SK-N-SH treated with all-trans-retinoic acid at 6 μM for 48 hours (cell line): ENCODE measurements at regions not wholly inside any gene's neighbourhood (a gene's known extent, or its start where the extent isn't known, plus 50 kb on each side); places are given as distances from the start of the nearest gene placed in this dataset.
"Not testable (repeated sequence)": the region's sequence is repeated elsewhere in the genome, so short reads cannot be mapped to it uniquely, and the experiment has no call there.

Experiments
- ATAC-seq: fragments of 200-7000 bp; cut with Tn5 transposase; 3 replicates; pipeline ENCODE4 v1.9.1; 2020; ENCODE audit warnings: mild to moderate bottlenecking, moderate library complexity
- ARNTL ChIP-seq: fragments of 450-650 bp; formaldehyde crosslinking; IDR thresholded peaks from 2 replicates; pipeline ENCODE4 v1.5.0; 2020; ENCODE audit warnings: low read depth, mild to moderate bottlenecking, moderate library complexity, borderline replicate concordance
- BACH2 ChIP-seq: fragments of 250-450 bp; sonication (Bioruptor Pico); IDR thresholded peaks from 2 replicates; pipeline ENCODE4 v1.9.0; 2021; ENCODE audit warnings: mild to moderate bottlenecking, borderline replicate concordance
- CREB5 ChIP-seq: fragments of 250-450 bp; sonication (Bioruptor Pico); IDR thresholded peaks from 2 replicates; pipeline ENCODE4 v1.5.1; 2020; ENCODE audit warnings: low read depth, mild to moderate bottlenecking, moderate library complexity
- CSDC2 ChIP-seq: fragments of 250-450 bp; sonication (Bioruptor Pico); IDR thresholded peaks from 2 replicates; pipeline ENCODE4 v1.5.0; 2020; ENCODE audit warnings: mild to moderate bottlenecking, moderate library complexity
- CSRNP3 ChIP-seq: fragments of 250-450 bp; sonication (Bioruptor Pico); IDR thresholded peaks from 2 replicates; pipeline ENCODE4 v1.5.1; 2021; ENCODE audit warnings: mild to moderate bottlenecking, moderate library complexity
- ESRRG ChIP-seq: fragments of 250-450 bp; sonication (Bioruptor Pico); IDR thresholded peaks from 2 replicates; pipeline ENCODE4 v1.6.1; 2021; ENCODE audit warnings: mild to moderate bottlenecking
- GLIS3 ChIP-seq: fragments of 250-450 bp; sonication (Bioruptor Pico); IDR thresholded peaks from 2 replicates; pipeline ENCODE4 v1.5.0; 2020; ENCODE audit warnings: mild to moderate bottlenecking, moderate library complexity
- ISL1 ChIP-seq: fragments of 250-450 bp; sonication (Bioruptor Pico); IDR thresholded peaks from 2 replicates; pipeline ENCODE4 v2.1.2; 2022; ENCODE audit warnings: mild to moderate bottlenecking, moderate library complexity
- PATZ1 ChIP-seq: fragments of 250-450 bp; sonication (Bioruptor Pico); IDR thresholded peaks from 2 replicates; pipeline ENCODE4 v1.8.0; 2020; ENCODE audit warnings: mild to moderate bottlenecking, moderate library complexity, borderline replicate concordance
- POU6F1 ChIP-seq: fragments of 250-450 bp; sonication (Bioruptor Pico); IDR thresholded peaks from 2 replicates; pipeline ENCODE4 v1.8.0; 2021; ENCODE audit warnings: low read depth, mild to moderate bottlenecking, moderate library complexity, borderline replicate concordance
- PPARA ChIP-seq: fragments of 250-450 bp; sonication (Bioruptor Pico); IDR thresholded peaks from 2 replicates; pipeline ENCODE4 v1.5.0; 2020; ENCODE audit warnings: mild to moderate bottlenecking, borderline replicate concordance
- RARB ChIP-seq: fragments of 250-450 bp; sonication (Bioruptor Pico); IDR thresholded peaks from 2 replicates; pipeline ENCODE4 v1.8.0; 2021; ENCODE audit warnings: mild to moderate bottlenecking, moderate library complexity
- TCF4 ChIP-seq: fragments of 250-450 bp; sonication (Bioruptor Pico); IDR thresholded peaks from 2 replicates; pipeline ENCODE4 v1.8.0; 2021; ENCODE audit warnings: mild to moderate bottlenecking, moderate library complexity, borderline replicate concordance
- TOX ChIP-seq: fragments of 250-450 bp; sonication (Bioruptor Pico); IDR thresholded peaks from 2 replicates; pipeline ENCODE4 v1.8.0; 2021; ENCODE audit warnings: mild to moderate bottlenecking, moderate library complexity, borderline replicate concordance
- TSHZ2 ChIP-seq: fragments of 250-450 bp; sonication (Bioruptor Pico); IDR thresholded peaks from 2 replicates; pipeline ENCODE4 v1.5.0; 2020; ENCODE audit warnings: mild to moderate bottlenecking, moderate library complexity
- ZC3H10 ChIP-seq: fragments of 250-450 bp; sonication (Bioruptor Pico); IDR thresholded peaks from 2 replicates; pipeline ENCODE4 v1.5.1; 2021; ENCODE audit warnings: mild to moderate bottlenecking, moderate library complexity
- ZFP3 ChIP-seq: fragments of 250-450 bp; sonication (Bioruptor Pico); IDR thresholded peaks from 2 replicates; pipeline ENCODE4 v1.5.0; 2020; ENCODE audit warnings: mild to moderate bottlenecking, moderate library complexity
- ZFP30 ChIP-seq: fragments of 450-650 bp; formaldehyde crosslinking; IDR thresholded peaks from 2 replicates; pipeline ENCODE4 v1.5.0; 2022; ENCODE audit warnings: mild to moderate bottlenecking, moderate library complexity
- ZNF70 ChIP-seq: fragments of 450-650 bp; formaldehyde crosslinking; IDR thresholded peaks from 2 replicates; pipeline ENCODE4 v1.5.0; 2020; ENCODE audit warnings: mild to moderate bottlenecking, moderate library complexity
- ZNF8 ChIP-seq: fragments of 450-650 bp; formaldehyde crosslinking; IDR thresholded peaks from 2 replicates; pipeline ENCODE4 v1.5.0; 2020; ENCODE audit warnings: mild to moderate bottlenecking, moderate library complexity

GRCh38 chr11:37141707-37142106 lies 543.7 kb upstream of the RAG2 start:
- TF ChIP-seq TOX (CRISPR knock-in tag) (no peak), PPARA (CRISPR knock-in tag) (no peak), ESRRG (CRISPR knock-in tag) (no peak), PATZ1 (CRISPR knock-in tag) (no peak), RARB (CRISPR knock-in tag) (no peak)
- no peak for ATAC-seq

GRCh38 chr11:37135606-37136005 lies 537.6 kb upstream of the RAG2 start:
- not testable (repeated sequence) for ATAC-seq

GRCh38 chr11:37134637-37135036 lies 536.6 kb upstream of the RAG2 start:
- no peak for TF ChIP-seq TOX (CRISPR knock-in tag)
- TF ChIP-seq TCF4 (CRISPR knock-in tag) = no peak
- no peak for TF ChIP-seq BACH2 (CRISPR knock-in tag)
- no peak for TF ChIP-seq ARNTL (CRISPR knock-in tag)
- TF ChIP-seq POU6F1 (CRISPR knock-in tag) = no peak
- no peak for TF ChIP-seq ZFP30 (CRISPR knock-in tag)
- no peak for TF ChIP-seq CSDC2 (CRISPR knock-in tag)
- TF ChIP-seq ZFP3 (CRISPR knock-in tag) = no peak
- TF ChIP-seq GLIS3 (CRISPR knock-in tag) = no peak
- no peak for TF ChIP-seq ESRRG (CRISPR knock-in tag)
- no peak for TF ChIP-seq CREB5 (CRISPR knock-in tag)
- TF ChIP-seq TSHZ2 (CRISPR knock-in tag) = no peak
- TF ChIP-seq PPARA (CRISPR knock-in tag) = no peak
- no peak for TF ChIP-seq ZC3H10 (CRISPR knock-in tag)
- TF ChIP-seq PATZ1 (CRISPR knock-in tag) = no peak
- TF ChIP-seq CSRNP3 (CRISPR knock-in tag) = no peak
- no peak for TF ChIP-seq ISL1
- TF ChIP-seq RARB (CRISPR knock-in tag) = no peak
- no peak for TF ChIP-seq ZNF70
- TF ChIP-seq ZNF8 (CRISPR knock-in tag) = no peak
- no peak for ATAC-seq
